ENCODE measurements at regions not wholly inside any gene's neighbourhood (a gene's known extent, or its start where the extent isn't known, plus 50 kb on each side); places are given as distances from the start of the nearest gene placed in this dataset.

- Histone ChIP-seq H3K36me3 (ENCODE audit: insufficient read depth, low read length) (no peaks in the 10 kb centered on the region), H3K27me3 (ENCODE audit: control insufficient read depth, insufficient read depth, low read length) (peaks cover 28% of the 10 kb centered on the region), H3K4me2 (ENCODE audit: low read length) (no peak overlapping the region), H3K4me1 (ENCODE audit: control insufficient read depth, insufficient read depth, low read length) (no peaks in the 10 kb centered on the region), H3K4me3 (ENCODE audit: low read length) (no peak overlapping the region), H3K9me3 (replicated peaks; ENCODE audit: low read length) (no peaks in the 10 kb centered on the region), H3K9ac (ENCODE audit: low read depth, low read length) (no peak overlapping the region)
Measured at GRCh38 chr13:42389041-42389440, 117.1 kb downstream of the AKAP11 start.

GRCh38 chr13:42392180-42392579 lies 120.2 kb downstream of the AKAP11 start:
- Histone ChIP-seq H3K4me3 (ENCODE audit: low read length) (no peak overlapping the region), H3K4me2 (ENCODE audit: low read length) (no peak overlapping the region), H3K36me3 (ENCODE audit: insufficient read depth, low read length) (no peaks in the 10 kb centered on the region), H3K9ac (ENCODE audit: low read depth, low read length) (no peak overlapping the region), H3K27me3 (ENCODE audit: control insufficient read depth, insufficient read depth, low read length) (peaks cover 43% of the 10 kb centered on the region), H3K4me1 (ENCODE audit: control insufficient read depth, insufficient read depth, low read length) (no peaks in the 10 kb centered on the region), H3K9me3 (replicated peaks; ENCODE audit: low read length) (no peaks in the 10 kb centered on the region)

GRCh38 chr13:42392716-42393572 lies 121.0 kb downstream of the AKAP11 start:
- Histone ChIP-seq H3K36me3 (ENCODE audit: insufficient read depth, low read length) (no peaks in the 10 kb centered on the region), H3K9me3 (replicated peaks; ENCODE audit: low read length) (no peaks in the 10 kb centered on the region), H3K4me2 (ENCODE audit: low read length) (no peak overlapping the region), H3K27me3 (ENCODE audit: control insufficient read depth, insufficient read depth, low read length) (peaks cover 45% of the 10 kb centered on the region), H3K4me1 (ENCODE audit: control insufficient read depth, insufficient read depth, low read length) (no peaks in the 10 kb centered on the region), H3K9ac (ENCODE audit: low read depth, low read length) (no peak overlapping the region), H3K4me3 (ENCODE audit: low read length) (no peak overlapping the region)

GRCh38 chr13:42393573-42394360 lies 121.8 kb downstream of the AKAP11 start:
- no peak overlapping the region for H3K9ac ChIP-seq (ENCODE audit: low read depth, low read length)
- no peak overlapping the region for H3K4me2 ChIP-seq (ENCODE audit: low read length)
- H3K9me3 ChIP-seq (replicated peaks; ENCODE audit: low read length), result no peaks in the 10 kb centered on the region
- peaks cover 51% of the 10 kb centered on the region for H3K27me3 ChIP-seq (ENCODE audit: control insufficient read depth, insufficient read depth, low read length)
- no peaks in the 10 kb centered on the region for H3K4me1 ChIP-seq (ENCODE audit: control insufficient read depth, insufficient read depth, low read length)
- H3K36me3 ChIP-seq (ENCODE audit: insufficient read depth, low read length), result no peaks in the 10 kb centered on the region
- no peak overlapping the region for H3K4me3 ChIP-seq (ENCODE audit: low read length)

GRCh38 chr13:42394361-42394708 lies 122.4 kb downstream of the AKAP11 start:
- Histone ChIP-seq H3K9me3 (replicated peaks; ENCODE audit: low read length) (no peaks in the 10 kb centered on the region), H3K4me2 (ENCODE audit: low read length) (no peak overlapping the region), H3K4me1 (ENCODE audit: control insufficient read depth, insufficient read depth, low read length) (no peaks in the 10 kb centered on the region), H3K4me3 (ENCODE audit: low read length) (no peak overlapping the region), H3K27me3 (ENCODE audit: control insufficient read depth, insufficient read depth, low read length) (peaks cover 57% of the 10 kb centered on the region), H3K9ac (ENCODE audit: low read depth, low read length) (no peak overlapping the region), H3K36me3 (ENCODE audit: insufficient read depth, low read length) (no peaks in the 10 kb centered on the region)

DNA sequence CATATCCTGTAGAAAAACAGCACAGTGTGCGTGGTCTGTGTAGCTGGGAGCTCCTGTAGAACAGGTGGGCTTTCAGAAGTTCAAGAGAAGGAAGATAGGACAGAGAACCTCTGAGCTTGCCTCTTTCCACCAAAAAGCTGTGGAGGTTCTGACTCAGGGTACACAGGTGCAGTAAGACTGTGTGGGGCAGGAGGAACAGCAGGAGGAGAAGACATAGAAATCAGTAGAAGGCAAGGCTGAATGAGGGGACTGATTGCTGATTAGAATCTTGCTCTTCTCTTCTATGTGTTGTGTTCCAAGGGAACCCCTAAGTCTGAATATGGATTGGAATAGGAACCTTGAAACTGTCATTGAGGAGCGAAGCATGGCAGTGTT lies 122.7 kb downstream of the AKAP11 start:
- peaks cover 58% of the 10 kb centered on the region for H3K27me3 ChIP-seq (ENCODE audit: control insufficient read depth, insufficient read depth, low read length)
- H3K4me2 ChIP-seq (ENCODE audit: low read length), result no peak overlapping the region

GRCh38 chr13:42395086-42395821 lies 123.3 kb downstream of the AKAP11 start:
- Histone ChIP-seq H3K4me1 (ENCODE audit: control insufficient read depth, insufficient read depth, low read length) (no peaks in the 10 kb centered on the region), H3K9me3 (replicated peaks; ENCODE audit: low read length) (no peaks in the 10 kb centered on the region), H3K27me3 (ENCODE audit: control insufficient read depth, insufficient read depth, low read length) (peaks cover 63% of the 10 kb centered on the region), H3K4me3 (ENCODE audit: low read length) (no peak overlapping the region), H3K9ac (ENCODE audit: low read depth, low read length) (no peak overlapping the region), H3K36me3 (ENCODE audit: insufficient read depth, low read length) (no peaks in the 10 kb centered on the region), H3K4me2 (ENCODE audit: low read length) (no peak overlapping the region)

More for the DNA sequence above, 122.7 kb downstream of the AKAP11 start:
- H3K9ac ChIP-seq (ENCODE audit: low read depth, low read length), result no peak overlapping the region
- H3K36me3 ChIP-seq (ENCODE audit: insufficient read depth, low read length), result no peaks in the 10 kb centered on the region
- H3K9me3 ChIP-seq (replicated peaks; ENCODE audit: low read length), result no peaks in the 10 kb centered on the region
- no peak overlapping the region for H3K4me3 ChIP-seq (ENCODE audit: low read length)
- no peaks in the 10 kb centered on the region for H3K4me1 ChIP-seq (ENCODE audit: control insufficient read depth, insufficient read depth, low read length)

- H3K4me1 ChIP-seq (ENCODE audit: control insufficient read depth, insufficient read depth, low read length), result no peaks in the 10 kb centered on the region
- H3K9ac ChIP-seq (ENCODE audit: low read depth, low read length), result no peak overlapping the region
- no peaks in the 10 kb centered on the region for H3K9me3 ChIP-seq (replicated peaks; ENCODE audit: low read length)
- H3K36me3 ChIP-seq (ENCODE audit: insufficient read depth, low read length), result no peaks in the 10 kb centered on the region
- H3K4me3 ChIP-seq (ENCODE audit: low read length), result no peak overlapping the region
- no peak overlapping the region for H3K4me2 ChIP-seq (ENCODE audit: low read length)
- peaks cover 67% of the 10 kb centered on the region for H3K27me3 ChIP-seq (ENCODE audit: control insufficient read depth, insufficient read depth, low read length)
Measured at GRCh38 chr13:42396501-42396900, 124.5 kb downstream of the AKAP11 start.

GRCh38 chr13:42396901-42397655 lies 125.1 kb downstream of the AKAP11 start:
- H3K27me3 ChIP-seq (ENCODE audit: control insufficient read depth, insufficient read depth, low read length), result peaks cover 68% of the 10 kb centered on the region
- no peak overlapping the region for H3K9ac ChIP-seq (ENCODE audit: low read depth, low read length)
- no peaks in the 10 kb centered on the region for H3K4me1 ChIP-seq (ENCODE audit: control insufficient read depth, insufficient read depth, low read length)
- no peaks in the 10 kb centered on the region for H3K36me3 ChIP-seq (ENCODE audit: insufficient read depth, low read length)
- H3K9me3 ChIP-seq (replicated peaks; ENCODE audit: low read length), result no peaks in the 10 kb centered on the region
- no peak overlapping the region for H3K4me3 ChIP-seq (ENCODE audit: low read length)
- H3K4me2 ChIP-seq (ENCODE audit: low read length), result no peak overlapping the region

DNA sequence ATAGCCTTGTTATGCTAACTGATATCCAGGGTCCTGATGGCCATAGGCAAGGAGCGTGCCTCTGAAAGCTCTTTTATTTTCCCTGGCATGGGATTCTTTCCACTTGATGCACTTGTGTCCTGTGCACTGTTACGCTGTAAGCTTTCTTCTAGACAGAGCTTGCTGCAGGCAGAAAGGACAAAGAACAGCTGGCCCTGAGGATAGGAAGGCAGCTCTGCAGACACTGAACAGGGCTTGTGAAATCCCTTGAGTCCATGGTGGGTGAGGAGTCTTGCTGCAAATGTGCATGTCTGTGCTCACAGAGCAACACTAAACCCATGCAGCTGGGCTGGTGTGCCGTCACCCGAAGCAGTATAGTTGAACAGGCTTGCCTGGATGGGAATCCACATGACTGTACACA lies 126.6 kb downstream of the AKAP11 start:
- no peaks in the 10 kb centered on the region for H3K4me1 ChIP-seq (ENCODE audit: control insufficient read depth, insufficient read depth, low read length)
- no peaks in the 10 kb centered on the region for H3K36me3 ChIP-seq (ENCODE audit: insufficient read depth, low read length)
- H3K9ac ChIP-seq (ENCODE audit: low read depth, low read length), result no peak overlapping the region
- H3K4me3 ChIP-seq (ENCODE audit: low read length), result no peak overlapping the region
- peaks cover 72% of the 10 kb centered on the region for H3K27me3 ChIP-seq (ENCODE audit: control insufficient read depth, insufficient read depth, low read length)
- no peaks in the 10 kb centered on the region for H3K9me3 ChIP-seq (replicated peaks; ENCODE audit: low read length)
- no peak overlapping the region for H3K4me2 ChIP-seq (ENCODE audit: low read length)

Measured in skeletal muscle satellite cell (primary cell).